NOMO-1 treated with DMSO at 0.1 percent for 48 hours (cell line): ENCODE measurements at regions not wholly inside any gene's neighbourhood (a gene's known extent, or its start where the extent isn't known, plus 50 kb on each side); places are given as distances from the start of the nearest gene placed in this dataset.

Source experiments
- DNase-seq: peaks from one replicate; lab custom pipeline; 2025; ENCODE audit not compliant: unreplicated experiment; lab: John Stamatoyannopoulos, UW

DNA sequence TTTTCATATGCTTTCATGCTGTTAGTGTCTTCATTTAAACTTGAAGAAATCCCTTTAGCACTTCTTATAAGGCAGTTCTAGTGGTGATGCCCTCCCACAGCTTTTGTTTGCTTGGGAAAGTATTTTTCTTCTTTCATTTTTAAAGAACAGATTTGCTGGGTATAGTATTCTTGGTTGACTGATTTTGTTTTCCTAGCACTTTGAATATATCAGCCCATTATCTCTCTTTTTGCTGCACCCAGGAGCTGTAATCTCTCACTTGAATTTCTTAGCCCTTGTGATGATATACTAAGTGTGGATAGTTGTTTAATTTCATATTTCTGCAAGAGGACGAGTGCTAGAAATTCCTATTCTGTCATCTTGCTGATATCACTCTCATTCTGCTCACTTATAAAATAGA lies 283.7 kb downstream of the GPAT3 start:
- DNase-seq, result no peak

DNA sequence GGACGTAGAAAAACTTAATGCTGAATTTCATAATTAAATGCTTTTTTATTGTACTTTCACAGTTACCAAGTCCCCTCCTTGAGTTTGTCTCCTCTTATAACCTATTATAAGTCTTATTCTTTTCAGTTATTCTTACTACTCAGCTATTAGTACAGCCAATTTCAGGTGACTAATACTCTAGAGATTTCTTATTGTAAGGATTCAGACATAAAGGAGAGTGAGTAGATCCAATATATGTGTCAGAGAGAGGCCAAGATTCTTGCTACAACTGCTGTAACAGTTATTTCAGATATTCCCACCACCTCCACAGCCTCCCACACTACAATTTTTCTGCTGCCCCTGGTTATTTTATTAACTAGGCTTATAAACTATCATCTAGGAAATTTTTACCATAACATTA lies 274.5 kb downstream of the GPAT3 start:
- DNase-seq, result no peak

DNA sequence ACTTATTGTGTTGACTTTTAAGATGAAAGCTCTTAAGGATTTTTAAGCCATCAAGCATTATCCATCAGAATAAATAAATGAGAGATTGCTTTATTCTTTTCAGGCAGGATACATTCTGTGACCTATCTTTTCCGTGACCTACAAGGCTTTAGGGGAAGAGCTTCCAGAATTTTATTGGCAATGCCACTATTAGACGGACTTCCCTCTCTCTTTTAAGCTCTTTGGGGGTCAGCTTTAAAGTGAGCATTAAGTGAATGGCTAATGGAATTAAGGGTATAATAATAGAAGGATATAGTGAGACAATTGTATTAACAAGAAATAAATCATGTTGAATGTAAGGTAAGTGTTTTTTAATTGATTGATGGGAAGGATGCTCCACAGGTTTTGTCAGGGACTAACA lies 273.7 kb downstream of the GPAT3 start:
- no peak for DNase-seq

DNA sequence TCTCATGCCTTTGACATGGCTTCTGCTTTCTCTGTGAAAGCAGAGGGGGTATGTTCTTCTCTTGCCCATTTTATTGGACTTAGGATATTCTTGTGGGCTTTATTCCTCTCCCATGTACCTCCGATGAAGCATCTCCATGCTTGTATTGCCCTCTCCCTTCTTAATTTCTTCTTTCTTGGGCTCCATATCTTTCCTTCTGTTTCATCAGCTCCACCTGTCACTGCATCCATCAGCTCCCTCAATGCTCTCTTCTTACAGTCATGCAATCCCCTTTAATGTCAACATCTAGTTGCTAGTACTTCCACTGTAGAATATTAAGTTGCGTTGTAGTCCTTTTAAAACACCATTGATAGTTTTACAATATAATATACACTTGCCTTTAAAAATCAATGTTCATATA lies 257.6 kb downstream of the GPAT3 start:
- no peak for DNase-seq

DNA sequence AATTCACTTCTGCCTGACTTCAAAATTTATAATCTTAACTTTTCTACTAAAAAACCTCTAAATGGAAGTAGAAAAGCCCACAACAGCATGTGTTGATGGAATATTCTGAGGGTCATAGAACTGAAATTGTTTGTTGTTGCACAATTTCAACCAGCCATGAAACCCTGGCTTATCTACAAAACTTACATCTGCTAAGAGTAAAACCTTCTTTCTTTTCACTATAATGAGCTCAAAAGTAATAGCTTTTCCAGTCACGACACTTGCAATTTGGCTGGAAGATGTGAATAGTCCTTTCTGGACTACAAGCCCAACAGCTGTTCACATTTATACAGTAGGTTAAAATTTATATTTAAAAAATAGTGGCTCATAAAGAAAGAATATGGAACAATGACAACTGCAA lies 250.0 kb downstream of the GPAT3 start:
- no peak for DNase-seq

DNA sequence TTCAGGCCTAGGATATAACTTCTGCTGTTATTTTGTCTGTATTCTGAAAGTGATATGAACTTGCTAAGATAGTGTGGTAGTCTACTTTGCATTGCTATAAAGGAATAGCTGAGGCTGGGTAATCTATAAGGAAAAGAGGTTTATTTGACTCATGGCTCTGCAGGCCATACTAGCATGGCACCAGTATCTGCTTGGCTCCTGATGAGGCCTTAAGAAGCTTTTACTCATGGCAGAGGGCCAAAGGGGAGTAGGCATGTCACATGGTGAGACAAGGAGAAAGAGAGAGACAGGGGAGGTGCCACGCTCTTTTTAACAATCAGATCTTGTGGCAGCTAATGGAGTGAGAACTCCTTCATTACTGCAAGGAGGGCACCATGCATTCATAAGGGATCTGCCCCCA lies 247.3 kb downstream of the GPAT3 start:
- no peak for DNase-seq

DNA sequence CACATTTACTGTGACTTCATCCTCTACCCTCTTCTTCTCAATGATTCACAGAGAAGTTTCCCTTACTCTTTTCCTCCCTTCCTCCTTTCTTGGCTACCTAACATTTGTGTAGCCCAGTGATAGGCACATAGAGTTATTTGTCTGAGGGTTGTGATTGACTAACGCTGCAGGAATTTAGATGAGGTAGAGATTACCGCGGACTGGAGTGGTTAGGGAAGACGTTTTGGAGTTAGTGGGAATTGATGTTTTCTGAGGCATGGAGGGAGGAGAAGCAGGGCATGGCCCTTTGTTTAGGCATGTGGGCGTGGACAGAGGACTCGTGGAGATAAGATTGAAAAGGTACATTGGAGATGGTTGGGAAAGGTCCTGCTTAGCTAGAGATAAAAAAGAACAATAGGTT lies 246.7 kb downstream of the GPAT3 start:
- no peak for DNase-seq

DNA sequence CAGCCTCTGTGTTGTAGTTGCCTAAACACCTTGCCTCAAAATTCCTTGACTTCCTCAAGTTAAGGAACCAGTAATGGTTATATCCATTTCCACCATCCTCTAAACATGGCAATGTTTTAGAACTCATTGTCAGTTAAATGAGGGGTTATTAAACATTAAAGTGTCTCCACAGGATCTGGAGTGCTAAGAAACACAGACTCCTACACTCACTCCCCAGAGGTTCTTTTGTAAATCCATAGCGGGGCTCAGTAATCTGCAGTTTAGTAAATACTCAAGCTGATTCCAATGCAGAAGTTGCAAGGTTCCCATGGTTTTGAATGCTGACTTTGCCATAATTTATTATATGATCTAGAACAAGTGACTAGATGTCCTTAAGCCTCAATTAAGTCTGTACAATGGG lies 245.5 kb downstream of the GPAT3 start:
- DNase-seq, result no peak

DNA sequence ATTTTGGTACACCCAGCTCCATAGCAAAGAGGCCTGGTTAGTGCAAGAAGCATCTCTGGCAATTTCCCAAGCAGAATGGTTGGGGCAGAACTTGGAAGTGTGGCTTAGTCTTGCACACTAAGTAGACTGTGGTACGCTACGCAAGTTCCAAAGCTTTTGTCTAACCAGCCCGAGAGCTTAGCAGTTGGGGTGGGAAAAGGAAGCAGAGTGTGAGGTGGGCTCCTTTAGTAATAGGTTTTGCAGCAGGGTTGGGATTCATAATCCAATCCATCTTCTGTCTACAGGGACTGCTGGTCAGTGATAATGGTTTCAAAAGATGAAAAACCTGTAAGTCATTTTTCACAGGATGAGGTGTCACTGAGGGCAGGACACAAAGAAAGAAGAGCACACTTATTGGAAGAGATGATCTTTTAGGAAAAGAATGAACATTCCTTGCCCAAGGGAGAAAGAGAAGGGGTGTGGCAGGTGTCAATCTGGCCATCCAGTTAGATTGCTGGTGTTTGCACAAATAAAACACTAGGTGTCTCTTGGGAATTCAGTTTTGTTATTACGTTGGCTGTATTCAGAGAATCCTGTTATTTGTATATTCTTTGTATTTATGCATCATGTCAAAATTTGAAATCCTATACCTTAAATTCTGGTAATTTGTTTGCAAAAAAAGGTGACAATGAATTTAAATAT lies 244.3 kb downstream of the GPAT3 start:
- DNase-seq, result no peak

DNA sequence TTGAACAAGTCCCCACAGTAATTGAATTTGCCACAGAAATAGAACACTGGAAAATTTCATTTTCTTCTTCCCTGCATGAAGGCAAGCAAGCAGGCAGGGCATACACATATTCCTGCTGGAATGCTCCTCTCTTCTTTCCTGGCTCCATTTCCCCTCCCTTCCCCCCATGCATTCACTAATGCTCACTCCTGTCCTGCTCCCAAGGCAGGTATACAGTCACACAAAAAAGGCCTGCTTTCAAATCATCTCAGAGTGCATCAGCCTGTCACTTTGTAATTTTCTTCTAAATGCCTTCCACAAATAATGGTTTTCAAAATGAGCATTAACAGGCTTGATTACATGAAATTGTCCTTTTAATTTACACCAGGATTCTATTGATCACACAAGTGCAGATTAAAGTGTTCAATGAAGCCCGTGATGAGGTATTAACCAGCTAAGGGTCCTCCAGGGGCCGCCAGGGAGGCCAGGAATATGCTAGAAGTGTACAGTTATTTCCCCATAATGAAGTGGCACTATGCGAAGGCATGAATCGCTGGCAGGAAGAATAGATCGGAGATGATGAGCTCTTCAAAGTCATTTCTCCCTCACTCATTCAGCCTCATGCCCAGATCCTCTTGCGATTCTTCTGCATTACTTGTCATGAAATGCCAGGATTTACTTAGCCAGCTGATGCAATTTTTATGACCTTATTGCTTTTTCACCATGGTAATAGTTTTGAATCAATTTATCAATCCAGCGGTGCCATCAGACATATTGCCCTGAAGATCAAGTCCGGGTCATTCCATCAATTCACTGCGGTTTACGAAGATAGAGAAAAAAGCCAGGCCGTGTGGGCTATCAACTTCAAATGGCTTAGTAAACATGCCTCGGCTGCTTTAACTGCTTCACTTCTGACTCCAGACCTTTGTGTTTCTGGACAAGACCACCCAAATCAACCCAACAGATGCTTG lies 243.5 kb downstream of the GPAT3 start:
- no peak for DNase-seq

DNA sequence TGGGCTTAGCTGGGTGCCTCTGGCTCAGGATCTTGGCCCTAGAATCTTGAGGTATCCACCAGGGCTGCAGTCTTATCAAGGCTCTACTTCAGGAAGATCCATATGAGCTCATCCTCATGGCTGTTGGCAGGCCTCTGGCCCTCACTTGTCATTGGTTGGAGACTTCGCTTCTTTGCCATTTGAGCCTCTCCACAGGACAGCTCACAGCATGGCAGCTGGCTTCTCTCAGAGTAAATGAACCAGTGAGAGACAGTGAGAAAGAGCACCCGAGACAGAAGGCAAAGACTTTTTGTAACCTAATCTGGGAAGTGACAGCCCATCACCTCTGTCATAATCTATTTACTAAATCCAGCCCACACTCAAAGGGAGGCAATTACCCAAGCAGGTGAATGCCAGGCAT lies 236.8 kb downstream of the GPAT3 start:
- DNase-seq, result no peak

DNA sequence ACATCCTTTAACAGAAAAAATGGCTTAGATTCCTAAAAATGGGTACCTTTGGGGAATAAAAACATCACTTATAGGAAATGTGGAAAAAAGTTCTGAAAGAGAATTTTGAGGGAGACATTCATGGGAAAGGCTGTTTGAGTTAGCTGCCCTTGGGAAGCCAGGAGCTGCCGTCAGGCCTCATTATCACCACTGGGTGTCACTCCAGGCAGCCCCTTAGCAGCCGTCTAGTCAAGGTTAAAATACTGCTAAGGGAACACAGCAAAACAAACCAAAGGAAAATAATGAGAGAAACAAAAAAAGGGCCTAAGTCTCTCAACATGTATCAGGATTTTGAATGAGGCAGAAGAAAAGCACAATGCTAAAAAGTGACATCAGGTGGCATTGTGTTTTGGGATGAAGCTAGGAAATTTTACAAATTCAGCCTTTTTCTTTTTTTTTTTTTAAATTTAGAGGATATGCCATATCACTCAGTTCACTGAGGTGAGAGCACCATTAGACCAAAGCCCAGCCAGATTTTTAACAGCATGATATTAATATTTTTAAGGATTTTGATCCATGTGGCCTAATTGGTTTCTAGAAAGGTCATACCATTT lies 235.3 kb downstream of the GPAT3 start:
- DNase-seq, result no peak

DNA sequence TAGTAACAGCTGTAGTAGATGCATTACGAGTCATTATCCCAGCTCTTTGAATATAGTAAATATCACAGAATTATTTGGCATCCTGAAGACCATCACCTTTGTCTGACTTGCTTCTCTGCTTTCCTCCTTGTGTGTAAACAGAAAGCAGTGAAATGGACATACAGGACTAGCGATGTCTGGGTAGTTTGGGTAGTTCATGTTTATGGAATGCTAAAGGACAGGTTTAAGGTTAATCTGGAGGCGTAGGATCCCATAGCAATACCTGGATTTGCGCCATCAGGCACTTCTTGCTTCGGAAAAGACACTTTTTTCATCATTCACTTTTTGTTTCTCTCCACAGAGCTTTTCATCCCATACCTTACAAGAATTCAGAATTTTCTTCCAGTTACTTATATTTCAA lies 232.2 kb downstream of the GPAT3 start:
- DNase-seq, result no peak

DNA sequence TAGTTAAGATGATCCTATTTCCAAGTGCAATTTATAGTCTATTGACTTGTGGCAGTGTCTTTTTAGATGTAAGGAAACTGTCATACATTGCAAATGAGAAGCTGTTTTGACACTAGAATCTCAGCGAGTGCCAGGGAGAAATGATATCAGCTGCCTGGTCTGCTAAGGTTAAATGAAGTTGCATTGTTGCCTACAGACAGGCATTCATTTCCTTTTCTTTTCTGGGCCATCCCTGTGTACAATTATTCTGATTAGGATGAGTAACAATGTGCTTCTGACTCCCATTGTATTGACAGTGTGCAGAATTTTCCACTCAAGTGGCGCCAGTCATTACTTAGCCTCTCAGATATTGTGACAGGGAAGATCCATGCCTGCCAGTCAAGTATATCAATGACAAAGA lies 231.2 kb downstream of the GPAT3 start:
- no peak for DNase-seq

DNA sequence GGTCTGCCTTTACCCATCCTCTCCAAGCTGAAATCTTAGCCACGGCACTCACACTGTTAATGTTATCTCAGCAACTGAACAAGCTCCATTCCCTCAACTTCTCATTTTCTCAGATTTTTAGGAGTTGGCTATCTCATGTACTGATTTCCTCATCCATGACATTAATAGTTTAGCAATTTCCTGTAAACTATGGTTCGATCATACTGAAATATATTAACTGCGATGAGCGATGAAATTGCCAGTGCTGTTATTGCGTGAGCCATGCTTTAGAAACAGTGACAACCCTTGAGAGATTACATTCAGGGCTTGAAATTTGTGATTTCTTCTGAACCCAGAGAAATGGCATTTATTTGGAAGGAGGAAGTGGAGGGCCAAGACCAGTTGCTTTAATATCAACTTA lies 223.7 kb downstream of the GPAT3 start:
- no peak for DNase-seq

DNA sequence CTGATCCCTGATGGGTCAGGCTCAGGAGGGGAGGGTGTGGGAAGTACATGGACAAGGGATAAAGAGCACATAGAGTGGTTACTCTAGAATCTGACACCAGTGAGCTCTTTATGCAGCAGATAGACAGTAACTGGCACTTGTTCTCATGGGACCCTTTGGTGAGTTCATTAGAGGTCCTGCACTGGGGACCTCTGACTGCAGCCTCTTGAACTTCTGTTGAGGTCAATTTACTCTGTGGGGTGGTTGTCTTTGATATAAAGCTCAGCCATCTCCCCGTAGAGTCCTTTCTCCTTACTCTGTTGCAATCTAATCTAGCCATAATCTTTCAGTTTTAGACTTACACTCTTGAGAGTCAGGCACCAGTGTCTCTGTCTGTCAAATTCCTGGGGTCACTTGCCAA lies 222.4 kb downstream of the GPAT3 start:
- DNase-seq, result no peak

DNA sequence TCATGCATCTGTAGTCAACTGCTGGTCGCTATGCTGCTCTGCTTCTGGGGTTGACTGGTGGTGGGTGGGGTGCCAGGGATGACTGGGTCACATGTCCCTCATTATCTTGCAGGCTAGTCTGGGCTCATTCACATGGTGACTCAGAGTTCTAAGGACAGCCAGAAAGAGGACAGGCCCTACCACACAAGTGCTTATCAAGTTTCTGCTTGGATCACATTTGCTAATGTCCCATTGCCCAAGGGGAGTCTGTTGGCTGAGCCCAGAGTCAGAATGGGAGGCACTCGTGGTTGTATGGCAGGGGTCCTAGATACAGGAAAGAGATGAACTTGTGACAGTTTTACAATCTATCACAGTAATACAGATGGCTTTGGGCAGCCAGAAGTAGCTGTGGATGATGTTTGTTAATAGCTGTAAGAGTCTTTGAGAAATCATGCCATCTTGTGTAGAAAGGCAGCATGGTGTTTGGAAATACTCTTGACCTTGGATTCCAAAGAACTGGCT lies 221.3 kb downstream of the GPAT3 start:
- DNase-seq, result no peak

DNA sequence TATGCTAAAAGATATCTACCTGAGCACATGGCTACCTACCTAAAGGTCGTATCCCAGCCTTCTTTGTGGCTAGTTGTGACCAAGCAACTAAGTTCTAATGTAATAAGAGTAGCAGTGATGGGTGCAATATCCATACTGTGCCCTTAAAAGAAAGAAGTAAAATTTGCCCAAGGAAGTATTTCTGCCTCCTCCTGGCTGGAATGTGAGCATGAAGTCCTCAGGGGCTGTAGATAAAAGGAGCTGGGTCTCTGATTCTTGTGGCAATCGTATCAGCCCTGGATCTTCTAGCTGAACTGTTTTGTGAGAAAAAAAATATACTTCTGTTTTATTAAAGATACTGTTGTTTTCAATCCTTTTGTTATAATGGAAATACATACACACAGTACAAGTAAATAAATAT lies 217.4 kb downstream of the GPAT3 start:
- DNase-seq, result no peak

DNA sequence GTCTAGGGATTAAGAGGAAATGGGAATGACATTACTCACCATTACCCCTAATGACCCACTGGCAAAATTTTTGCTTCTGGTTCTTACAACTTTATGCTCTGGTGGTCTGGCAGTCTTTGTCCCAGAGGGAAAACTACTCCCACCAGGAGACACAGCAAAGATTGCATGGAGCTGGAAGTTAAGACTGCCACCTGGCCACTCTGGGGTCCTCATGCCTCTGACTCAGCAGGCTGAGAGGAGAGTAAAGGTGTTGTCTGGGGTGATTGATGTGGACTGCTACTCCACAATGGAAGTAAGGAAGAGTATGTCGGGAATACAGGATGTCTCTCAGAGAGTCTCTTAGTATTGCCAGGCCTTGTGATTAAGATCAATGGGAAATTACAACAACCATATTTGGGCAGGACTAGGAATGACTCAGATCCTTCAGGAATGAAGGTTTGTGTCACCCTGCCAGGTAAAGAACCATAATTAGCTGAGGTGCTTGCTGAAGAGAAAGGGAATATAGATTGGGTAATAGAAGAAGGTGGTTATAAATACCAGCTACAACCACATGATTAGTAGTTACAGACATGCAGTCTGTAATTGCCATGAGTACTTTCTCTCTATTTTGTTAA lies 215.5 kb downstream of the GPAT3 start:
- no peak for DNase-seq

DNA sequence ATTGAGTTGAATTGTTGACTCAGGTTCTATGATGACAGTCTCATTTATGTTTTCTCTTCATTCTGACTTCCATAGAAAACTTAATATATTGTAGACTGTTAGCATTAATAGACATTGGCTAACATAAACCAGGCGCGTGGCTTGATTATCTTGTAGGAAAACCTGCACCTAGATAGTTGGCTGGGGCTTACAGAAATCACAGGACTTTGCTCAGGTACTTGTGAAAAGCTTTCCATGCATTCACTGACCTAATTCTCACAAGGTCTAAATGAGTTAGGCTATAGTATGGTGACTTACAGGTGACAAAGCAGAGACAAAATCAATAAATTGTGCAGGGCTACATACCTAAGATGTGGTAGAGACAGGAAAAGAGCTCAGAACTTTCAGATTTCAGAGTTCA lies 212.8 kb downstream of the GPAT3 start:
- no peak for DNase-seq

DNA sequence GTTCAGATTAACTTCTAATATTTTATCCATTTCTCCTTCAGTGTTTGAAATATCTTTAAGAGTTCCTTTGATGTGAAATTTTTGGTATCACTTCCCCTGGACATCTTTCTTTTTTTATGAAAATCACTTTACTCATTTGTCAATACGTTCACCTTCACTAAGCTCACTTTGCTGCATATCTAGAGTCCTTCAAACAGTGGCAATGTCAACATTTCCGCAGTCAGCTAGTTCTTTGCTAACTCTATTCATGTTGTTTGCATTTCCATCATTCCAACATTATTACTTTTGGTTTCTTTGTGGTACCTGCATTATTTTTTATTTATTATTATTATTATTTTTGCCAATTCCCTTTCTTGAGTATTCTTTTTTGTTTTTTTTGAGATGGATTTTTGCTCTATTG lies 203.0 kb downstream of the GPAT3 start:
- no peak for DNase-seq

DNA sequence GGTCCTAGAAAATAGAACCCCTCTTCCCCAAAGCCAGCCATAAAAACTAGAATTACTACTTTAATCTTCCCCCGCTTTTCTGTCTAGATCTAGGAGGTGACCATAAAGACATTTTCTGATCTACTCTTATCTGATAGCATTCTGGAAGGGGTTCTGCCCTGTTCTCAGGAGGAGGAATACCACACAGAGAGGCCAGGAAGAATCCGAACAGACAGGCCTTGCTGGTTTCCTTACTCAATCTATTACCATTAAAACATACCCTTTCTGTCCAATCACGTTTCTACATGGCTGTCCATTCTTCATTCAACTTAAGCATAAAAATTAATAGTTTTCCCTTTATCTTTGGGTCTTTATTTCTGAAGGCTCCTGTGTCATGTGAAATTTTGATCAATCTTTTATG lies 198.7 kb downstream of the GPAT3 start:
- no peak for DNase-seq
